ENCODE measurements at regions not wholly inside any gene's neighbourhood (a gene's known extent, or its start where the extent isn't known, plus 50 kb on each side); places are given as distances from the start of the nearest gene placed in this dataset.
"Not testable (repeated sequence)": the region's sequence is repeated elsewhere in the genome, so short reads cannot be mapped to it uniquely, and the experiment has no call there.

GRCh38 chr4:114034189-114034588, 54.7 kb upstream of the ARSJ start:
- DNase-seq = no peak

DNA sequence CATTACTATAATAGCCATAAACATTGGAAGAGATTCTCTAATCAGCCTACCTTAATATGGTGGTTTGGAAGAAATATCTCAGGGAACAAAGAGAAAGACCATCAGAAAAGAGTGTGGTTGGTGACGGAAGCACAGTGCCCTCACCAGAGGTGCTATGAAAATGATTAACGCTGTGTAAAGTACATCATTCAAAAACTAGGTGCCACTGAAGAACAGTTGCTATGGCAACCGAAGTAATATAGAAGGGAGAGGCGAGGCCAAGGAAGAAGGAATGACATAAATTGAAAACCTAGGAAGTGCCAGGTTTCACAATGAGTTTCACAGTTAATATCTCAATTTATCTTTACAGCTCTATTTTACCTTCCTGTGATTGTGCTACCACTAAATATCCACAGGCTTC, 57.0 kb upstream of the ARSJ start:
- no peak for DNase-seq

- no peak for DNase-seq
Observed at GRCh38 chr4:114036864-114037263, 57.4 kb upstream of the ARSJ start.

DNA sequence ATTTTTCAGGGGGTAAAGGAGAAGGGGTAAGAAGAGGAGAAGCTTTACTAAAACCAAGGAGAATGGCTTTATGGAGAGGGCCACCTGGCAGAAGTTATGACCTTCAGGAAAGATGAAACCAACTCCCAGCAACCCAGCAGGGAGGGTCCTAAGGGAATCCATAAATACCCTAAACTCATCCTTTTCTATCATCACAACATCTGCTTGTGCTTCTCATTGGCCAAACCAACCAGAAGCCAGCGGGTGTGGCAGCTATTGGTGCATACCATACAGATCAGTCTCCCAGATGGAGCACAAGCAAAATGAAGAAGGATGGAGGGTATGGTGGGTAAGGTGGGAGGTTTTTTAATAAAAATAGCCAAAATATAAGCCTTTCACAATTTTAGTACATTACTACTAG, 58.5 kb upstream of the ARSJ start:
- no peak for DNase-seq

DNA sequence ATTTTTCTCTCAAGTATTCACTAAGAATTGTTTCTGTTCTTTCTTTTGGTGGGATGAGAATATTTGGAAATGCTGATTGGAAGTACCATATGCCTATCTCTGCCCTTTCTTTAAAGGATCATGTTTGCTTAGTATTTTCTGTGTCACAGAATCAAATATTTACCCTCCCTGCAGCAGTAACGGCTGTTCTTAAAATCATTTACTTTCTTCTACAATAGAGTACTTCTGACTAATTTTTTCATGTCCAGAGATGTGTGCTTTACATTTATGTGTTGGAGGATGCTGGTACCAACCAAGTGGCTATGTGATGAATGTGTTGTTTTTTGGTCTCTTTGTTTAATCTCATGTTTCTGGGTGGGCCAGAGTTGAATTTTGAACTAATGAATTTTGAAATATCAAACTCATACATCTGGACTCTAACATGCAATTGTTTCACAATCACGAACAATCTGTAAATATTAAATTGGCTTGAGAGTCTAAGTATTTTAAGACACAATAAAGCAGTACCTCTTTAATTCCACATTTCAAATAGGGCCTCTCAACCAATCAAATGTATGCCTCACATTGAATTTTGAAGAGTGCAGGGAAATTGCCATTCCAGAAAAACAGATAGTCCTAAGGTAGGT, 59.4 kb upstream of the ARSJ start:
- no peak for DNase-seq

DNA sequence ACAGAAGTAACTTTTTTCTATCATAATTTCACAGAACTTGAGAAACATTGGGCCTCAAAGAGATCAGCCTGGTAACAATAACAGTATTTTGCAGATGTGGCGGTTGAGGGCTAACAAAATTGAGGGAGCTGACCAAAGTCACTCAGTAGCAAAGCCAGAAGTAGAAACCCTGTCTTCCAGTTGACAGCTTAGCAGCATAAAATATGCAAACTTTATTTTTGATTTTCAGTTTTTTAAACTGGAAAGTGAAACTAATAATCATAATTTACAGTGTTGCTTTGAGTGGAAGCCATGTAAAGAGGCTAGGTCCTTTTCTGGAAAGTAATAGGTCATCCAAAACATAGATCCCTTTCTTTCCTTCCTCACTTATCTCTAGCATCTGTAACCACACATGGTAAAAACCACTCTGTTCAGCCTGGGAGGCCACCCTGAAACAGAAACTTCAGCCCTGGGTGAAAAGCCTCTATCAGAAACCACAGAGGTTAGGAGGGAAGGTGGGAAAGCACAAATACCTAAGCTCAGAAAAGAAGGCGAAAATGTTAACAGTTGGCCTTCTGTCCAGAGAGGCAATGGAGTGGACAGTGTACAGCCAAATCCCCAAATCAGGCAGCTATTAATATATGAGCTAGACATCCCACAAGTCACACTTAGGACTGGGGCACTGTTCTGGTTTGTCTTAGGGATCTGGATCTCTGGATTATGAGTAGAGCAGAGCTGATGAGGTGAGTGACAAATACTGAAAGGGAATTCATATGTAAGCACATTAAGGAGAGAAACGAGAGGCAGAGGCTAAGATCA, 61.1 kb upstream of the ARSJ start:
- no peak for DNase-seq

GRCh38 chr4:114041117-114041475, 61.6 kb upstream of the ARSJ start:
- no peak for DNase-seq

DNA sequence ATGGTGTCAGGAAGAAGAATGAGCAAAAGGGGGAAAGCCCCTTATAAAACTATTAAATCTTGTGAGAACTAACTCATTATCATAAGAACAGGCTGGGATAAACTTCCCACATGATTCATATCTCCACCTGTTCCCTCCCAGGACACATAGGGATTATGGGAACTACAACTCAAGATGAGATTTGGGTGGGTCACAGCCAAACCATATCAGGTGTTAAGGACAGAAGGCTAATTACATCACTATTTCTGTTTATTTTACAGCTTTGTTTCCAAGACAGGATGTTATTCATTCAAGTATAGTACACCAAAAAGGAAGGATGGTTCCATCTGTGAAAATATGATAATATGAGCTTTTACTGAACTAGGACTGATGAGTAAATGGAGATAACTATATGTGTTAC, 63.7 kb upstream of the ARSJ start:
- no peak for DNase-seq

DNA sequence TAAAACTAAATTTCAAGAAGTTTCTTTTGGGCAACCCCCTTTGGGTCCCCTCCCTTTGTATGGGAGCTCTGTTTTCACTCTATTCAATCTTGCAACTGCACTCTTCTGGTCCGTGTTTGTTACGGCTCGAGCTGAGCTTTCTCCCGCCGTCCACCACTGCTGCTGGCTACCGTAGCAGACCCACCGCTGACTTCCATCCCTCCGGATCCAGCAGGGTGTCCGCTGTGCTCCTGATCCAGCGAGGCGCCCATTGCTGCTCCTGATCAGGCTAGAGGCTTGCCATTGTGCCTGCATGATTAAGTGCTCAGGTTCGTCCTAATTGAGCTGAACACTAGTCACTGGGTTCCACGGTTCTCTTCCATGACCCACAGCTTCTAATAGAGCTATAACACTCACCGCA, 64.9 kb upstream of the ARSJ start:
- not testable (repeated sequence) for DNase-seq

- peak; percentile 1 to 58 for DNase-seq
Observed at GRCh38 chr4:114046331-114046730, 66.9 kb upstream of the ARSJ start.

DNA sequence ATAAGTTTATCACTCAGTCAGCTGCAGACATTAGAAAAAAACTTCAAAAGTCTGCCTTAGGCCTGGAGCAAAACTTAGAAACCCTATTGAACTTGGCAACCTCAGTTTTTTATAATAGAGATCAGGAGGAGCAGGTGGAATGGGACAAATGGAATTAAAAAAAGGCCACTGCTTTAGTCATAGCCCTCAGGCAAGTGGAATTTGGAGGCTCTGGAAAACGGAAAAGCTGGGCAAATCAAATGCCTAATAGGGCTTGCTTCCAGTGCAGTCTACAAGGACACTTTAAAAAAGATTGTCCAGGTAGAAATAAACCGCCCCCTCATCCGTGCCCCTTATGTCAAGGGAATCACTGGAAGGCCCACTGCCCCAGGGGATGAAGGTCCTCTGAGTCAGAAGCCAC, 68.7 kb upstream of the ARSJ start:
- not testable (repeated sequence) for DNase-seq

DNA sequence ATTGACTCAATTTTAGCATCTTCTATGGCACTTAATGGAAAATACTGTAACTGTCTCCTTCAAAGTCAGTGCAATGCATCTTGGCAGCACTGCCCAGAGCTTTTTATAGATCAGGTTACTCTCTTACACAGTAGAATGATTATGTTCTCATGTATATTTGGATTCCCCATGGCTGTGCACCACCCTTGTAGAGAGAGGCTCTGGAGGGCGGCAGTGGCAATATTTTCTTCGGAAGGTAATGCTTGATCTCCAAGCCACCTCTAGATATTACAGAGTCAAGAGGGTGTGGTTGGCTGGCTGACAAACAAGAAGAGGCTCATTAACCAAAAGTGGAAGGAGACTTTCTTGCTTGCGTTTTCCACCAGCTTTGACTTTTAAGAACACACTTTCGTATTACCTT, 72.8 kb upstream of the ARSJ start:
- no peak for DNase-seq

DNA sequence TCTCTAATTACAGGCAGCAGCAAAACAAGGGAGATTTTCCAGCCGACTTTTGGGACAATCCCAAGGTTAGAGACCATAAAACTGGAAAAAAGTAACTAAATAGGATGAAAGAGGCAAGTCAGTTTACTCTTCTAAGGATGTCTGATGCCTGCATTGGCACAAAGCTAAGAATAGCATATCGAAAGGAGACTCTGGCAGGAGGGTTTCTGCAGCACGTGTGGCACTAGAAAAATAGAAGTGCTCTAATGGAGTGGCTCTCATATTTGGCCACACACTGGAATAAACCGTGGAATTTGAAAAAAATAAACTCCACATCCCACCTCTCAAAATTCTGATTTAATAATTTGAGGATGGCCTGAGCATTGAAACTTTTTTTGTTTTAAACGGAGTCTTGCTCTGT, 77.2 kb upstream of the ARSJ start:
- no peak for DNase-seq

DNA sequence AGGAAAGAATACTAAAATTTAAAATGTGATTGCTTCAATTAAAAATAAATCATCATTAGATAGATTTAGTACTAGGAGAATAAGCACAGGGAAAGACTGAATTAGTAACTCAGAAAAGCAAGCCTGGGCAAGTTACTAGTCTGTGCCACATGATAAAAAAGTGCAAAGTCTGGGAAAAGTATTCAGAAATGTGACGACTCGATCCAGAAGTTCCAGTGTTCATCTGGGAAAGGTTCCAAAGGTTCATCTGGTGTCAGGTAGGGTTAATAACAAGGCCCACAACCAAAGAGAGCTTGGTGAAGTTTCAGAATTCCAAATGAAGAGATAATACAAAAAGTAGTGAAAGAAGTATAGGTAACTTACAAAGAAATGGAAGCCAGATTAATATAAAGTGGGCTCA, 78.3 kb upstream of the ARSJ start:
- no peak for DNase-seq

DNA sequence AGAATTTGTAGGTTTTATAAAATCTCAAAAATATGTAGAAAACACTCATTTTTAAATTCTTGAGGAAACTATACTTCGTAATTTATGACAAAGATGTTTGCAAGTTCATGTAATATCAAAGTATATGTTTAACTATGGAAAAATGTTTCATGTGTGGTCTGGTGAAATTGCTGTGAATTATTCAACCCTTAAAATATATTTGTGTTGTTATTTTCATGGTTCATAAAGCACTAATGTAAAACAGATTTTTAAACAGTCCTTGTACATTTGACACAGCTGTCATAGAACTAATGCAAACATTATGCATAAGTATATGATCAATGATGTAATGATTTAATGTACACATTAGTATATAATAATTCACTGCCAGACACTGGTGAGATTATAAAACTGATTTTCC, 83.1 kb upstream of the ARSJ start:
- DNase-seq = no peak

- DNase-seq = no peak
Observed at GRCh38 chr4:114072781-114073180, 93.3 kb upstream of the ARSJ start.

DNA sequence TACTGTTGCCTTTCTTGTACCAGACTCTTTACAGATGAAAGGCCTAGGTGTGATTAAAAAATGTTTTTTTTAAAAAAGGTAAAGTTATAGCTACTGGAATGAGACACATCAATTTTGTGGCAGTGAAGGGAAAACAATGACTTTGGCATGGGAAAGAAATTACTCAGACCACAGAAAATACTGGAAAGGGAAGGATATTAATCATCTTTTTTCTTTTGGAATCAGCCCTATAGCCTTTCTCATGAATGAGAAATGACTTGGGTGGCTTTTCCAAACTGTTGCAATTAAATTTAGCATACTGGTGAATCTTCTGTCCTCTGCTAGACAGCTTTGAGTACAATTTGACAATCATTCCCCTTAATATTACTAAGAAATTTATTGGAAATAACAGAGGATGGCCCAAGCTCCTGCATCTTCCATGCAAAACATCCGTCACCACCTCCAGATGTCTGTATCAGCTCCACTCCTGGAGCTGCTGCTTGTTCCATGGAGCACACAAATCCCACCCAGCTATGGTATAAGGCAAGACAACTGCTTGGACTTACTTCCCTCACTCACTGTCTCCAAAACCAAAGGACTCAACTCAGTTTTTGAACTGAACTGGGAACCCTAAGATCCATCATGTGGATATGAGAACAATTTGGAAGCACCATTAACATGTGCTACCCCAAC, 97.6 kb upstream of the ARSJ start:
- no peak for DNase-seq

DNA sequence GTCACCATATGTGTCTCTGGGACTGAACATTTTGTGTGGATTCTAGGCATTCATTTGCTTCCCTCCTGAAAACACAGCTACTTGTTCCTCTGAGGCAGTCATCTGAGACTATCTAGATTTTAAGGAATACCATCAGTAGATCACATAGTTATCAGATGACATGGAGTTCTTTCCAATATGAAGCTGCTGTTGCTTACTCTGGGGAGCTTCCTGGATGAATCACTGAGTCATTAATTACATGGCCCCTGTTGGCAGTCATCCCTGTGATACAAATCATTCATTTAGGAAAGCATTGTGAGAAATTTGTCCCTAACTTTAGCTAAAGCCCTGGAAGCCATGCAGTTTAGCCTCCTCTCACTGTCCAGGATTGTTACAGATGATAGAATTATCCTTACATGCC, 98.2 kb upstream of the ARSJ start:
- no peak for DNase-seq

GRCh38 chr4:114078636-114079035, 99.2 kb upstream of the ARSJ start:
- no peak for DNase-seq

- peak in 1 of 2 experiments; percentile 32 for DNase-seq
Observed at GRCh38 chr4:114081783-114082182, 102.3 kb upstream of the ARSJ start.

GRCh38 chr4:114082348-114082747, 102.9 kb upstream of the ARSJ start:
- DNase-seq = no peak

GRCh38 chr4:114085611-114086345, 106.3 kb upstream of the ARSJ start:
- DNase-seq = no peak

- DNase-seq = no peak
Observed at GRCh38 chr4:114087596-114088230, 108.3 kb upstream of the ARSJ start.

All from NCI-H526 (cell line).